HEK293 (cell line): ENCODE measurements at regions not wholly inside any gene's neighbourhood (a gene's known extent, or its start where the extent isn't known, plus 50 kb on each side); places are given as distances from the start of the nearest gene placed in this dataset.

Experiments
- CTCF ChIA-PET: fragments of 350-600 bp; formaldehyde crosslinking; extraction: SDS; loops from one replicate; lab custom pipeline; 2021; ENCODE audit warnings: antibody characterized with exemption; lab: Yijun Ruan, JAX
- POLR2A ChIA-PET: fragments of 300-600 bp; formaldehyde crosslinking; extraction: SDS; loops from one replicate; lab custom pipeline; 2020; ENCODE audit warnings: antibody characterized with exemption, inconsistent platforms; lab: Yijun Ruan, JAX
- H3K27ac ChIP-seq: fragments of 200-500 bp; sonication (Bioruptor generic); 2 replicates; pipeline ENCODE4 v1.5.1; 2014; ENCODE audit warnings: low read depth, low read length, control low read depth, inconsistent platforms; ENCODE audit errors: extremely low read depth
- H3K36me3 ChIP-seq, 2 experiments: fragments of 200-500 bp in 1 of 2; sonication (Bioruptor generic) in 1 of 2; 1 replicate in 1 of 2; 2 replicates in 1 of 2; pipeline ENCODE4 v1.5.1; 2014 to 2017; ENCODE audit warnings: inconsistent platforms in 2 of 2, low read length in 2 of 2; ENCODE audit not compliant: control insufficient read depth in 2 of 2, insufficient read depth in 1 of 2
- H3K4me1 ChIP-seq: fragments of 200-500 bp; sonication (Bioruptor generic); 2 replicates; pipeline ENCODE4 v1.5.1; 2014; ENCODE audit warnings: mild to moderate bottlenecking, low read length, inconsistent platforms; ENCODE audit not compliant: control insufficient read depth, insufficient read depth
- H3K4me3 ChIP-seq: 2 replicates; pipeline ENCODE4 v1.5.1; 2011; ENCODE audit warnings: low read depth, mild to moderate bottlenecking, control low read depth, low read length, moderate library complexity
- H3K9me3 ChIP-seq: fragments of 200-500 bp; sonication (Bioruptor generic); 2 replicates; pipeline ENCODE4 v1.5.1; 2014; ENCODE audit warnings: low read depth, low read length, inconsistent platforms; ENCODE audit not compliant: control insufficient read depth, insufficient read depth
- KLF1 ChIP-seq: fragments of 450-650 bp; formaldehyde crosslinking; IDR thresholded peaks from 2 replicates; pipeline ENCODE4 v1.5.1; 2016; ENCODE audit warnings: missing biosample characterization, missing genetic modification characterization
- KLF8 ChIP-seq: fragments of 450-650 bp; formaldehyde crosslinking; IDR thresholded peaks from 2 replicates; pipeline ENCODE4 v1.5.1; 2016; ENCODE audit warnings: missing biosample characterization, missing genetic modification characterization
- OSR2 ChIP-seq: fragments of 450-650 bp; formaldehyde crosslinking; IDR thresholded peaks from 2 replicates; pipeline ENCODE4 v1.5.1; 2016; ENCODE audit warnings: missing biosample characterization, missing genetic modification characterization
- TRIM28 ChIP-seq: IDR thresholded peaks from 2 replicates; pipeline ENCODE4 v1.6.1; 2011; ENCODE audit warnings: low read length, control low read depth, borderline replicate concordance
- ZBTB17 ChIP-seq: fragments of 450-650 bp; formaldehyde crosslinking; IDR thresholded peaks from 2 replicates; pipeline ENCODE4 v1.5.1; 2016; ENCODE audit warnings: missing biosample characterization, missing genetic modification characterization
- ZFP3 ChIP-seq: fragments of 450-650 bp; formaldehyde crosslinking; IDR thresholded peaks from 2 replicates; pipeline ENCODE4 v1.5.1; 2016; ENCODE audit warnings: low read depth, missing biosample characterization, missing genetic modification characterization
- ZNF146 ChIP-seq: fragments of 450-650 bp; formaldehyde crosslinking; IDR thresholded peaks from 2 replicates; pipeline ENCODE4 v1.5.1; 2016; ENCODE audit warnings: missing biosample characterization, missing genetic modification characterization
- ZNF16 ChIP-seq: fragments of 450-650 bp; formaldehyde crosslinking; IDR thresholded peaks from 2 replicates; pipeline ENCODE4 v1.5.1; 2016; ENCODE audit warnings: low read depth, missing biosample characterization, missing genetic modification characterization
- ZNF214 ChIP-seq: fragments of 450-650 bp; formaldehyde crosslinking; IDR thresholded peaks from 2 replicates; pipeline ENCODE4 v1.5.1; 2017; ENCODE audit warnings: missing biosample characterization, mild to moderate bottlenecking, missing genetic modification characterization, borderline replicate concordance
- ZNF311 ChIP-seq: fragments of 450-650 bp; formaldehyde crosslinking; IDR thresholded peaks from 2 replicates; pipeline ENCODE4 v1.5.1; 2017; ENCODE audit warnings: missing biosample characterization, missing genetic modification characterization, borderline replicate concordance
- ZNF324 ChIP-seq: fragments of 450-650 bp; formaldehyde crosslinking; IDR thresholded peaks from 2 replicates; pipeline ENCODE4 v1.5.1; 2016; ENCODE audit warnings: missing biosample characterization, missing genetic modification characterization
- ZNF404 ChIP-seq: fragments of 450-650 bp; formaldehyde crosslinking; IDR thresholded peaks from 2 replicates; pipeline ENCODE4 v1.5.1; 2017; ENCODE audit warnings: missing biosample characterization, missing genetic modification characterization
- ZNF48 ChIP-seq: fragments of 450-650 bp; formaldehyde crosslinking; IDR thresholded peaks from 2 replicates; pipeline ENCODE4 v1.5.1; 2016; ENCODE audit warnings: missing biosample characterization, missing genetic modification characterization
- ZNF501 ChIP-seq: fragments of 450-650 bp; formaldehyde crosslinking; IDR thresholded peaks from 2 replicates; pipeline ENCODE4 v1.5.1; 2016; ENCODE audit warnings: missing biosample characterization, missing genetic modification characterization
- ZNF510 ChIP-seq: fragments of 450-650 bp; formaldehyde crosslinking; IDR thresholded peaks from 2 replicates; pipeline ENCODE4 v1.5.1; 2018; ENCODE audit warnings: mild to moderate bottlenecking, missing genetic modification characterization, missing biosample characterization; ENCODE audit not compliant: insufficient replicate concordance
- ZNF529 ChIP-seq: fragments of 450-650 bp; formaldehyde crosslinking; IDR thresholded peaks from 2 replicates; pipeline ENCODE4 v1.5.1; 2017; ENCODE audit warnings: missing genetic modification characterization, missing biosample characterization; ENCODE audit not compliant: insufficient replicate concordance
- ZNF548 ChIP-seq: fragments of 450-650 bp; formaldehyde crosslinking; IDR thresholded peaks from 2 replicates; pipeline ENCODE4 v1.5.1; 2016; ENCODE audit warnings: missing biosample characterization, missing genetic modification characterization
- ZNF561 ChIP-seq: fragments of 450-650 bp; IDR thresholded peaks from 2 replicates; pipeline ENCODE4 v1.5.1; 2018; ENCODE audit warnings: missing biosample characterization, missing genetic modification characterization, borderline replicate concordance
- ZNF600 ChIP-seq: fragments of 450-650 bp; formaldehyde crosslinking; IDR thresholded peaks from 2 replicates; pipeline ENCODE4 v1.5.1; 2016; ENCODE audit warnings: missing biosample characterization, missing genetic modification characterization
- ZNF623 ChIP-seq: fragments of 450-650 bp; formaldehyde crosslinking; IDR thresholded peaks from 2 replicates; pipeline ENCODE4 v1.5.1; 2016; ENCODE audit warnings: missing biosample characterization, missing genetic modification characterization
- ZNF629 ChIP-seq: fragments of 450-650 bp; formaldehyde crosslinking; IDR thresholded peaks from 2 replicates; pipeline ENCODE4 v1.5.1; 2017; ENCODE audit warnings: missing biosample characterization, missing genetic modification characterization
- TF ChIP-seq, protein P1 (sequence below): fragments of 450-650 bp; formaldehyde crosslinking; IDR thresholded peaks from 2 replicates; pipeline ENCODE4 v1.5.1; 2016; ENCODE audit warnings: missing biosample characterization, missing genetic modification characterization
- TF ChIP-seq, protein P2 (sequence below): fragments of 450-650 bp; formaldehyde crosslinking; IDR thresholded peaks from 2 replicates; pipeline ENCODE4 v1.5.1; 2016; ENCODE audit warnings: missing biosample characterization, missing genetic modification characterization
- TF ChIP-seq, protein P3 (sequence below): fragments of 450-650 bp; formaldehyde crosslinking; IDR thresholded peaks from 2 replicates; pipeline ENCODE4 v1.5.1; 2016; ENCODE audit warnings: missing biosample characterization, missing genetic modification characterization

- TF ChIP-seq, protein P1, sequence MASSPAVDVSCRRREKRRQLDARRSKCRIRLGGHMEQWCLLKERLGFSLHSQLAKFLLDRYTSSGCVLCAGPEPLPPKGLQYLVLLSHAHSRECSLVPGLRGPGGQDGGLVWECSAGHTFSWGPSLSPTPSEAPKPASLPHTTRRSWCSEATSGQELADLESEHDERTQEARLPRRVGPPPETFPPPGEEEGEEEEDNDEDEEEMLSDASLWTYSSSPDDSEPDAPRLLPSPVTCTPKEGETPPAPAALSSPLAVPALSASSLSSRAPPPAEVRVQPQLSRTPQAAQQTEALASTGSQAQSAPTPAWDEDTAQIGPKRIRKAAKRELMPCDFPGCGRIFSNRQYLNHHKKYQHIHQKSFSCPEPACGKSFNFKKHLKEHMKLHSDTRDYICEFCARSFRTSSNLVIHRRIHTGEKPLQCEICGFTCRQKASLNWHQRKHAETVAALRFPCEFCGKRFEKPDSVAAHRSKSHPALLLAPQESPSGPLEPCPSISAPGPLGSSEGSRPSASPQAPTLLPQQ (tag by site-specific recombination) = no peak
These were observed 73.8 kb downstream of the MRPL32 start (continued) for GRCh38 chr7:43006008-43006407.

DNA sequence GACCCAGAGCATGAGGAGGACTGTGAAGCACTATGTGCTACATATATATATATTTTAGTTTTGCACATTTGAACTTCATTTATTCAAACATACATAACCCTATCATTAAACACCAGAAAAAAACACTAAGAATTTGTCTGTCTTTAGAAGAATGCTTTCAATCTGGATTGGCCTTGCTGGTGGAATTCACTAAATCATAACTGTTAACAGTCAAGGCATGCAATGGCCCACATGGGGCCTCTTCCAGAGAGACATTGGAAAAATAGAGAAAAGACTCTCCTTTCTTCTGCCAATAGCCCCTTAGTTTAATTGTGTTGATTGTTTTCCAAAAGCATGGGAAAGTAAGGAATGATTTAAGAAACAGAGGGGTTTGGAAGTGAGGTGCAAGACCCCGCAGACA is 77.9 kb downstream of the MRPL32 start:
- H3K27ac ChIP-seq = no peak overlapping the region
- ChIA-PET POLR2A (no interaction called here), CTCF (no interaction called here)
- TF ChIP-seq ZNF311 (tag by site-specific recombination) (no peak), ZNF510 (tag by site-specific recombination) (no peak), ZNF214 (tag by site-specific recombination) (no peak), ZNF561 (no peak)
- TF ChIP-seq, protein P2, sequence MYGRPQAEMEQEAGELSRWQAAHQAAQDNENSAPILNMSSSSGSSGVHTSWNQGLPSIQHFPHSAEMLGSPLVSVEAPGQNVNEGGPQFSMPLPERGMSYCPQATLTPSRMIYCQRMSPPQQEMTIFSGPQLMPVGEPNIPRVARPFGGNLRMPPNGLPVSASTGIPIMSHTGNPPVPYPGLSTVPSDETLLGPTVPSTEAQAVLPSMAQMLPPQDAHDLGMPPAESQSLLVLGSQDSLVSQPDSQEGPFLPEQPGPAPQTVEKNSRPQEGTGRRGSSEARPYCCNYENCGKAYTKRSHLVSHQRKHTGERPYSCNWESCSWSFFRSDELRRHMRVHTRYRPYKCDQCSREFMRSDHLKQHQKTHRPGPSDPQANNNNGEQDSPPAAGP (tag by site-specific recombination) = no peak
- H3K4me1 ChIP-seq = no peaks in the 10 kb centered on the region
- no peaks in the 10 kb centered on the region for H3K9me3 ChIP-seq
- H3K36me3 ChIP-seq = no peaks in the 10 kb centered on the region
- no peak overlapping the region for H3K4me3 ChIP-seq

DNA sequence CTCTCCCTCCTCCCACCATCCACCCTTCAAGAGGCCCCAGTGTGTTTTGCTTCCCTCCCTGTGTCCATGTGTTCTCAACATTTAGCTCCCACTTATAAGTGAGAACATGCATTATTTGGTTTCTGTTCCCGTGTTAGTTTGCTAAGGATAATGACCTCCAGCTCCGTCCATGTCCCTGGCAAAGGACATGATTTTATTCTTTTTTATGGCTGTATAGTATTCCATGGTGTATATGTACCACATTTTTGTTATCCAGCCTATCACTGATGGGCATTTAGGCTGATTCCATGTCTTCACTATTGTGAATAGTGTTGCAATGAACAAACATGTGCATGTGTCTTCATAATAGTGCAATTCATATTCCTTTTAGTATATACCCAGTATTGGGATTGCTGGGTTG is 79.7 kb downstream of the MRPL32 start:
- CTCF ChIA-PET = interaction anchor here (1.0 kb wide), 1 partner anchor 8 kb away, joined by 3 read pairs; no protein-coding TSS in a partner anchor
- no peak for TF ChIP-seq ZNF16 (tag by site-specific recombination)
- no peak for TF ChIP-seq ZNF48 (tag by site-specific recombination)
- TF ChIP-seq ZNF623 (tag by site-specific recombination) = no peak
- TF ChIP-seq ZNF146 (tag by site-specific recombination) = peak; percentile 77
- TF ChIP-seq TRIM28 = no peak
- TF ChIP-seq ZNF501 (tag by site-specific recombination) = no peak
- TF ChIP-seq ZNF324 (tag by site-specific recombination) = no peak
- no peaks in the 10 kb centered on the region for H3K36me3 ChIP-seq
- H3K4me3 ChIP-seq = no peak overlapping the region
- H3K9me3 ChIP-seq = no peaks in the 10 kb centered on the region
- no peaks in the 10 kb centered on the region for H3K4me1 ChIP-seq
- POLR2A ChIA-PET = no interaction called here
- H3K27ac ChIP-seq = no peak overlapping the region

DNA sequence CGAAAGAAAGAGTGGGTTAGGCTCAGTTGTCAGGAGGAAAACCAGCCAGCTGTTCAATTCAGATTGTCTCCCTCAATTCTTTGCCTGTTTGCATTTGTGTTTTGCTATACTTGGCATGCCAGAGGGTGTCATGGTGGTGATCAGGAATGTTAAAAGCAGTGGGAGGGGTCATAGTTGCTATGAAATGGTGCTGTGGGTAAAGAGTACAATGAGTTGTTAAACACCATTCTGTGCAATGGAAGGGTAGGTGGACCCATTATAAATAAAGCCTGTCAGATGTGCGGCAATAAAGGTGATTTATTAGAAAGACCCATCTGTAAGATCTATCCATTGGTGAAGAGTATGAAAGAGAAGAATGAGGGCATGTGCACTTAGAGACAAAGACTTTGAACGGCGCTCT is 82.2 kb downstream of the MRPL32 start:
- no peaks in the 10 kb centered on the region for H3K4me1 ChIP-seq
- no peak for TF ChIP-seq KLF8 (tag by site-specific recombination)
- TF ChIP-seq, all 188 proteins: peak for 0
- Histone ChIP-seq H3K4me3 (no peak overlapping the region), H3K36me3 (no peaks in the 10 kb centered on the region), H3K27ac (no peak overlapping the region), H3K9me3 (no peaks in the 10 kb centered on the region)
- CTCF ChIA-PET = no interaction called here
- POLR2A ChIA-PET = no interaction called here

GRCh38 chr7:43015301-43015700 is 83.1 kb downstream of the MRPL32 start:
- H3K9me3 ChIP-seq = no peaks in the 10 kb centered on the region
- TF ChIP-seq ZFP3 (tag by site-specific recombination) = no peak
- TF ChIP-seq ZNF529 (tag by site-specific recombination) = no peak
- TF ChIP-seq, protein P3, sequence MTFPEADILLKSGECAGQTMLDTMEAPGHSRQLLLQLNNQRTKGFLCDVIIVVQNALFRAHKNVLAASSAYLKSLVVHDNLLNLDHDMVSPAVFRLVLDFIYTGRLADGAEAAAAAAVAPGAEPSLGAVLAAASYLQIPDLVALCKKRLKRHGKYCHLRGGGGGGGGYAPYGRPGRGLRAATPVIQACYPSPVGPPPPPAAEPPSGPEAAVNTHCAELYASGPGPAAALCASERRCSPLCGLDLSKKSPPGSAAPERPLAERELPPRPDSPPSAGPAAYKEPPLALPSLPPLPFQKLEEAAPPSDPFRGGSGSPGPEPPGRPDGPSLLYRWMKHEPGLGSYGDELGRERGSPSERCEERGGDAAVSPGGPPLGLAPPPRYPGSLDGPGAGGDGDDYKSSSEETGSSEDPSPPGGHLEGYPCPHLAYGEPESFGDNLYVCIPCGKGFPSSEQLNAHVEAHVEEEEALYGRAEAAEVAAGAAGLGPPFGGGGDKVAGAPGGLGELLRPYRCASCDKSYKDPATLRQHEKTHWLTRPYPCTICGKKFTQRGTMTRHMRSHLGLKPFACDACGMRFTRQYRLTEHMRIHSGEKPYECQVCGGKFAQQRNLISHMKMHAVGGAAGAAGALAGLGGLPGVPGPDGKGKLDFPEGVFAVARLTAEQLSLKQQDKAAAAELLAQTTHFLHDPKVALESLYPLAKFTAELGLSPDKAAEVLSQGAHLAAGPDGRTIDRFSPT (tag by site-specific recombination) = no peak
- TF ChIP-seq ZNF548 (tag by site-specific recombination) = no peak
- no peak for TF ChIP-seq ZNF629 (tag by site-specific recombination)
- no peak for TF ChIP-seq ZNF404 (tag by site-specific recombination)
- TF ChIP-seq OSR2 = no peak
- TF ChIP-seq ZNF600 = no peak
- no peak for TF ChIP-seq ZBTB17 (tag by site-specific recombination)
- TF ChIP-seq KLF1 (tag by site-specific recombination) = no peak

More at GRCh38 chr7:43015301-43015700, 83.1 kb downstream of the MRPL32 start:
- ChIA-PET CTCF (no interaction called here), POLR2A (no interaction called here)
- Histone ChIP-seq H3K4me3 (no peak overlapping the region), H3K36me3 (no peaks in the 10 kb centered on the region), H3K27ac (no peak overlapping the region), H3K4me1 (no peaks in the 10 kb centered on the region)
